Fibroblast of the aortic adventitia (primary cell): ENCODE measurements at regions not wholly inside any gene's neighbourhood (a gene's known extent, or its start where the extent isn't known, plus 50 kb on each side); places are given as distances from the start of the nearest gene placed in this dataset.
A peak's percentile ranks its signal among the peaks of the same experiment; 100 is the strongest.

Experiments
- DNase-seq: peaks from one replicate; pipeline ENCODE4 v3.0.0-alpha.2; 2010; ENCODE audit warnings: low read depth
- H3K4me3 ChIP-seq: 2 replicates; pipeline ENCODE4 v1.5.1; 2011; ENCODE audit warnings: low read depth, mild to moderate bottlenecking, control low read depth, low read length, moderate library complexity
- TF ChIP-seq, protein P1 (sequence below): IDR thresholded peaks from 2 replicates; pipeline ENCODE4 v1.5.1; 2011; ENCODE audit warnings: mild to moderate bottlenecking, low read length, control low read depth, inconsistent platforms; ENCODE audit not compliant: insufficient read depth

DNA sequence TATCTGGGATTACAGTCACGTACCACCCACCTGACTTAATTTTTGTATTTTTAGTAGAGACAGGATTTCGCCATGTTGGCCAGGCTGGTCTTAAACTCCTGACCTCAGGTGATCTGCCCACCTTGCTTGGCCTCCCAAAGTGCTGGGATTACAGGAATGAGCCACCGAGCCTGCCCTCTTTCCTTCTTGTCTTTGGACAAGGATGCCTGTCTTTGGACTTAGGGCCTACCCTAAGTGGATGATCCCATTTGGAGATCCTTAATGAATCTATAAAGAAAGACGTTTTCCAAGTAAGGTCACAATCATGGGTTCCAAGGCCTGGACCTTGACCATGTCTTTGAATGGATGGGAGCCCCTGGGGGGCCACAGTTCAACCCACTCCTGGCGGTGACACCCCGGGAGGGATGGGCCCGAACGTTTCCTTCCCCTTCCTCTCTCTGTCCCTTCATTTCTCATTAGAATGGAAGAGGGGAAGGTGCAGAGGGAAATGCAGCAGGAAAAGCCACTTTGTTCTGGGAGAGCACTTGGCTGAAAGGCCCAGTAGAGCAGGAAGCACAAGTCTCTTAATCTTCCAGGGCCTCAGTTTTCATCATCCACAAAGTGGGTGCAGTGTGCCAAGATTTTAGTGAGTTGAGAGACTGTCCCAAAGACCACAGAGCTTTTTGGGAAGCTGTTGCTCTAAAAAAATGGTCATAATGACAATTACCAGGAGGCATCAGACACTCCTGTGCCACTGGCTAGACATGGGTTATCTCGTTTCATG, 353.3 kb downstream of the SEC14L1 start:
- TF ChIP-seq, protein P1, sequence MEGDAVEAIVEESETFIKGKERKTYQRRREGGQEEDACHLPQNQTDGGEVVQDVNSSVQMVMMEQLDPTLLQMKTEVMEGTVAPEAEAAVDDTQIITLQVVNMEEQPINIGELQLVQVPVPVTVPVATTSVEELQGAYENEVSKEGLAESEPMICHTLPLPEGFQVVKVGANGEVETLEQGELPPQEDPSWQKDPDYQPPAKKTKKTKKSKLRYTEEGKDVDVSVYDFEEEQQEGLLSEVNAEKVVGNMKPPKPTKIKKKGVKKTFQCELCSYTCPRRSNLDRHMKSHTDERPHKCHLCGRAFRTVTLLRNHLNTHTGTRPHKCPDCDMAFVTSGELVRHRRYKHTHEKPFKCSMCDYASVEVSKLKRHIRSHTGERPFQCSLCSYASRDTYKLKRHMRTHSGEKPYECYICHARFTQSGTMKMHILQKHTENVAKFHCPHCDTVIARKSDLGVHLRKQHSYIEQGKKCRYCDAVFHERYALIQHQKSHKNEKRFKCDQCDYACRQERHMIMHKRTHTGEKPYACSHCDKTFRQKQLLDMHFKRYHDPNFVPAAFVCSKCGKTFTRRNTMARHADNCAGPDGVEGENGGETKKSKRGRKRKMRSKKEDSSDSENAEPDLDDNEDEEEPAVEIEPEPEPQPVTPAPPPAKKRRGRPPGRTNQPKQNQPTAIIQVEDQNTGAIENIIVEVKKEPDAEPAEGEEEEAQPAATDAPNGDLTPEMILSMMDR, result no peak
- no peak overlapping the region for H3K4me3 ChIP-seq
- DNase-seq, result no peak

DNA sequence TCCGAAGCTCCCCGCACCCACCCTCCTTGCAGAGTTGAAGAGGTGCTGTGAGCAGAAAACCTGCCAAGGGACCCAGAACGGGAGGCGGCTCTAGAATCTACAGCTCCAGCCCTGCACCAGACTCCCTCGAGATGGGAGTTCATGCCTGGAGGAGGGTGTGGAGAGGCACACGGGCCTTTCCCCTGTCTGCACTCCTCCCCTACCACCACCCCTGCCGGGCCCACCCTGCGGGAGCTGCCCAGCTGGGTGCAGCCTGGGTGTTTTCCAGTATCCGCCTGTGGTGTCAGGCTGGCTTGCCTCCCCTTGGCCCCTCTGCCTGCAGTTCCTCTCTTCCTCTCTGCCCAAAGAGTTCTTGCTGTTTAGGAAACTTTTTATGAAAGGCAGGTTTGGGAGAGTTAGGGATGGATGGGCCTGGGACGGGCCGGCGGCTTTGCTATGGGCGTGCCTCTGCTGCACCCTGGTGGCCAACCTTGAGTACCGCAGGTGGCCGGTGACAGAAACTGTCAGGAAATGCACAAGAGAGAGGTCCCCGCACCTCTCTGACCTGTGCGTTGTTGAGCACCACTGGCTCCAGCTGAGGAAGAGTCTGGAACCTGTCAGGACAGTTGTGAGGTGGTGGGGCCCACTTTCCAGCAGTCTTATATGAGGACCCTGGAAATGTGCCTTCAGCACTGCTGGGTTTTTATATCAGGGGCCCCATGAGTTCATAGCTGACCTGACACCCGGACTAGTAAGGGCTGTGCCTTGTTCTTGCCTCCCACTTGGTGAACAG, 354.1 kb downstream of the SEC14L1 start:
- TF ChIP-seq, protein P1, result peak; percentile 96
- H3K4me3 ChIP-seq, result no peak overlapping the region
- DNase-seq, result peak; percentile 82

DNA sequence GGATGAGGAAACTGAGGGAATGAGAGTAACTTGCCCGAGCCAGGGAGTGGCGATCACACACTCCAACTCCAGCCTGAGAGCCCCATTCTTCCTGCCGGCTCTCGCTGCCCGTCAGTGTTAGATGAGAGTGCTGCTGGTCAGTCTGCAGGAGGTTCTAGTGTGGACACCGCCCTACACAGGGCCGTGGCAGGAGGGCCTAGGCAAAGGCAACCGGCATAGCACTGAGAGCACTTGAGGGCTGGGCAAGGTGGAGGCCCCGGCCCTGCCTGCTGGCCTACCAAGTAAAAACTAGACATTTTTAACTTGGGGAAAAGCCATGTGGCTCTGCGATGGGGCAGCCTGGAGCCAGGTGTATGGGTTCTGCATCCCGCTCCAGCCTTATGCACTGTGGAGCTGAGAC, 354.8 kb downstream of the SEC14L1 start:
- TF ChIP-seq, protein P1, result no peak
- no peak for DNase-seq
- no peak overlapping the region for H3K4me3 ChIP-seq

DNA sequence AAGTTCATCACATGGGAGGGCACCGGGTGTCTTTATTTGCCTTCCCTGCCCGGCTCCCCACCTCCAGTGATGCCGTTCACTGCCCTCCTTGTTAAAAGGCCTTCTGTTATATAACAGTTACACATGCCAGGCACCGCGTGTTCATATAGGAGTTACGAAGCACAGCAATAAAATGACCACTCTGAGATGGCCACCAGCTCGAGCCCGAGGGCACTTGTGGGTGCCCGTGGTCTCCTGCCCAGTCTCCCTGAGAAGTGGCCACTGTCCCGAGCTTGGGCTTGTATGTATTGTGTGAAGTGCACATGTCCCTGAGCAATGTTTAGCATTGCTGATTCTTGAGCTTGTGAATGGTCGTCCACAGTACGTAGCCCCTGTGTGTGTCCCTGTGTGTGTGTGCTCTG, 355.6 kb downstream of the SEC14L1 start:
- DNase-seq, result no peak
- H3K4me3 ChIP-seq, result no peak overlapping the region
- TF ChIP-seq, protein P1, result no peak

DNA sequence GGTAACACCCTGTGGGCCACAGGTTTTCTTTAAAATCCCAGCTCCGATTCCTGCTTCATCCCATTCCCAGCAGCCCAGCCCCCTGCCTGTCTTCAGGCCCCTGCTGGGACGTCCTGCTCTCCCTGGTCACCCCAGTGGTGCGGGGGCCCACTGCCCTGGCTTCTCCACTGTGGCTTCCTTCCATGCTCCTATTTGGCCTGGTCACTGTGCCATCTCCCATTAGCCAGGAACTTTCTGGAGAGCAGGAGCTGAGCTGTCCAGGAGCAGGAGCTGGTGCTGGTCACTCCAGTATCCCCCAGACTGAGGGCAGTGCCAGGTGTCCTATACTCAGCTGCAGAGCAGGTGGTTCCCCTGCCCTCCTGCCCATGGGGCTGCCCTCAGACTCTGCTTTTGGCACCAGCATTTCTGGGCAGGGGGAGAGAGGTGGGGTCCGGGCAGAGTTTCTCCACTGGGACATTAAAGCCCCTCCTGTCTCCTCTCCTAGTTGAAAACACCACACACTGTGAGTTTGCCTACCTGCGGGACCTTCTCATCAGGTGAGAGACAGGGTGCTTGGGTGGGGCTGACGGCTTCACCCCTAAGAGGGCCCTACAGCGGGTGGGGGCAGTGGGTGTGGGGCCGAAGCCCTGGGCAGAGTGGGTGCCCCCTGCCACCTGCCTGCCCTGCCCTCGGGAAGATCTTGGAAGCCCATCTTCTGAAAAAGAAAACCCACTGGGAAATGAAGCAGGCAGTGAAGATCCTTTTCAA, 356.2 kb downstream of the SEC14L1 start:
- no peak for DNase-seq
- TF ChIP-seq, protein P1, result no peak

DNA sequence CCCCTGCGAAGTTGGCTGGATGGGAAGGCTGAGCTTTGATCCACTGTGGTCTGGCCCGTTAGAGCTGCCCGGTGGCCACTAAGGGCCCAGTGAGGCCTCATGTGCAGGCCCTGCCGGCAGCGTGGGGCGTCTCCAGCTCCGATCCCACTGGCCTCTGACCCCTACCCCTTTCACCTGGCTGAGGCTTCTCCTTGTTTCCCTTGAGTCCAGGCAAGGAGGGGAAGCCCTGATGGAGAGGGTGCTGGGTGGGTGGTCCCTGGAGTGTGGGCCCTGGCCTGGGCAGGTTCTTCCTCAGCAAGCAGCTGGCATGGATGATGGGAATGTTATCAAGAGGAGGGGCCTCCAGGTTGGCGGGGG, 356.8 kb downstream of the SEC14L1 start:
- no peak for DNase-seq
- H3K4me3 ChIP-seq, result no peak overlapping the region
- TF ChIP-seq, protein P1, result no peak

More for the DNA sequence above, 356.2 kb downstream of the SEC14L1 start:
- H3K4me3 ChIP-seq, result no peak overlapping the region
